Esophagus squamous epithelium (tissue), 5 donors: ENCODE measurements at regions not wholly inside any gene's neighbourhood (a gene's known extent, or its start where the extent isn't known, plus 50 kb on each side); places are given as distances from the start of the nearest gene placed in this dataset.

Experiments
- DNase-seq: peaks from one replicate; lab custom pipeline; 2025; lab: John Stamatoyannopoulos, UW
- H3K27ac ChIP-seq, 4 donors: fragments of 200-600 bp; sonication (generic); one replicate each; pipeline ENCODE4 v1.5.1; 2016 to 2019; ENCODE audit warnings: mild to moderate bottlenecking in 1 of 4
- H3K27me3 ChIP-seq, 4 donors: fragments of 200-600 bp; sonication (generic); 1 replicate in 3 of 4; 2 replicates in 1 of 4; pipeline versions ENCODE4 v1.5.1 to v1.6.0; 2017 to 2021; ENCODE audit warnings: antibody characterized with exemption in 1 of 4
- H3K36me3 ChIP-seq, 3 donors: fragments of 200-600 bp; sonication (generic); one replicate each; pipeline ENCODE4 v1.5.1; 2016 to 2019
- H3K4me1 ChIP-seq, 3 donors: fragments of 200-600 bp; sonication (generic); one replicate each; pipeline ENCODE4 v1.5.1; 2017 to 2019
- H3K4me3 ChIP-seq, 4 donors: fragments of 200-600 bp; sonication (generic); 1 replicate in 3 of 4; 2 replicates in 1 of 4; pipeline ENCODE4 v1.5.1; 2016 to 2019; ENCODE audit warnings: mild to moderate bottlenecking in 2 of 4, moderate library complexity in 1 of 4
- H3K9me3 ChIP-seq, 3 donors: fragments of 200-600 bp; sonication (generic); one replicate each; pipeline ENCODE4 v1.5.1; 2016 to 2019
- CTCF ChIP-seq, 6 experiments: fragments of 450-650 bp in 4 of 6; fragments of 200-600 bp in 2 of 6; sonication (generic) in 2 of 6; IDR thresholded peaks; one replicate each; pipeline ENCODE4 v1.5.1; 2016 to 2019; ENCODE audit warnings: antibody characterized with exemption in 6 of 6, mild to moderate bottlenecking in 4 of 6, moderate library complexity in 4 of 6
- POLR2A ChIP-seq, 4 donors: fragments of 450-650 bp; IDR thresholded peaks; one replicate each; pipeline ENCODE4 v1.6.1; 2017; ENCODE audit warnings: antibody characterized with exemption in 4 of 4, mild to moderate bottlenecking in 4 of 4, moderate library complexity in 3 of 4
- WGBS, 2 donors: methylation state at CpG; one replicate each; pipeline ENCODE4 v1.1.5; 2018; 5-methylcytosine and 5-hydroxymethylcytosine counted together
- intact Hi-C: fragments of 100-400 bp; cut with DNase I; formaldehyde crosslinking; loops from one replicate; pipeline ENCODE4 v1.15.0; 2022
- donor health status: DM: yes; HTN: yes; CAD: no.

GRCh38 chr10:124346831-124347230 is 71.9 kb downstream of the OAT start:
- no peak overlapping the region for H3K4me3 ChIP-seq
- peaks cover 0 to 13% (median 0%) of the 10 kb centered on the region in 4 donors for H3K27me3 ChIP-seq
- H3K27ac ChIP-seq: no peak overlapping the region
- no peak for DNase-seq
- no peaks in the 10 kb centered on the region for H3K9me3 ChIP-seq
- intact Hi-C loops: no loop called here
- H3K36me3 ChIP-seq: no peaks in the 10 kb centered on the region
- no peaks in the 10 kb centered on the region for H3K4me1 ChIP-seq
- TF ChIP-seq POLR2A (IDR thresholded peaks at IDR 0.05) (no peak), CTCF (IDR thresholded peaks at IDR 0.05) (no peak)
- WGBS, 2 donors: 94 to 95% methylated on average over 4 to 8 of the region's 8 CpGs

GRCh38 chr10:124345521-124345920 is 73.2 kb downstream of the OAT start:
- Histone ChIP-seq H3K4me3 (no peak overlapping the region), H3K4me1 (peaks cover 7 to 13% (median 10%) of the 10 kb centered on the region in 3 donors), H3K9me3 (no peaks in the 10 kb centered on the region), H3K36me3 (no peaks in the 10 kb centered on the region), H3K27me3 (peaks cover 0 to 13% (median 0%) of the 10 kb centered on the region in 4 donors), H3K27ac (no peak overlapping the region)
- TF ChIP-seq CTCF (IDR thresholded peaks at IDR 0.05): no peak
- no peak for TF ChIP-seq POLR2A (IDR thresholded peaks at IDR 0.05)
- WGBS, 2 donors: 71 to 94% methylated on average over 1 to 8 of the region's 8 CpGs
- DNase-seq: no peak
- intact Hi-C loops: no loop called here

DNA sequence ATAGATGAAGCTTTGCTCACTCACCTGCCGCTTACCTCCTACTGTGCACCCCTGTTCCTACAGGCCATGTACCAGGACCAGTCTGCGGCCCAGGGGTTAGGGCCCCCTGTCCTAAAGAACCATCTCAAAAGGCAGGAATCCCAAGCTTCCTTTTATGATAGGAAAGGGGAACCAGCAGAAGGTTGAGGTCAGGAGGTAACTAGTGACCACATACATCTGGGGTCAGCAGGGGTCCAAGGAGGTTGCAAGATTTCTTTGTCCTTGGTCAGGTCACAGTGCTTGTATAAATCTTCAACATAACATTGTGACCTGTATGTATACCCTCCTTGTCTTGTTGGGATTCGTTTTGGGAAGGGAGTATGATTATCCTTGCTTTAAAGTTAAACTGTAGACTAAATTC is 73.8 kb downstream of the OAT start:
- TF ChIP-seq CTCF (IDR thresholded peaks at IDR 0.05) (no peak), POLR2A (IDR thresholded peaks at IDR 0.05) (no peak)
- H3K36me3 ChIP-seq: no peaks in the 10 kb centered on the region
- H3K4me3 ChIP-seq: no peak overlapping the region
- peaks cover 7 to 19% (median 14%) of the 10 kb centered on the region in 3 donors for H3K4me1 ChIP-seq
- intact Hi-C loops: no loop called here
- no peaks in the 10 kb centered on the region for H3K9me3 ChIP-seq
- H3K27ac ChIP-seq: no peak overlapping the region
- WGBS, 2 donors: 68 to 81% methylated on average over 2 to 3 of the region's 3 CpGs
- no peak for DNase-seq
- peaks cover 0 to 10% (median 0%) of the 10 kb centered on the region in 4 donors for H3K27me3 ChIP-seq

DNA sequence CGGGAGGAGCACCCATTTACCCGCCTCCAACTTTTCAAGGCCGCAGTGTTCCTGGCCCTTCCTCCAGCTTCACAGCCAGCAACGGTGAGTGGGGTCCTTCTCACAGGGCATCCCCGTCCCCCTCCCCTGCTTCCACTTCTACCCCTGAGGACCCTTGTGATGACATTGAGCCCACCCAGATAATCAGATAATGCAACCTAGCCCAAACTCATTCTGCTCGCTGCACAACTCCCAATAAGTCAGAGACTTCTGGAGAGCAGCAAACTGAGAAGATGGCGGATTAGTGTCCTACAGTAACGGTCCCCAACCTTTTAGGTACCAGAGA is 74.5 kb downstream of the OAT start:
- Histone ChIP-seq H3K27ac (no peak overlapping the region), H3K9me3 (no peaks in the 10 kb centered on the region), H3K4me1 (peaks cover 7 to 26% (median 14%) of the 10 kb centered on the region in 3 donors), H3K4me3 (no peak overlapping the region), H3K27me3 (peaks cover 0 to 3% (median 0%) of the 10 kb centered on the region in 4 donors), H3K36me3 (no peaks in the 10 kb centered on the region)
- TF ChIP-seq CTCF (IDR thresholded peaks at IDR 0.05): no peak
- TF ChIP-seq POLR2A (IDR thresholded peaks at IDR 0.05): no peak
- intact Hi-C loops: no loop called here
- 92 to 93% methylated on average over 7 to 8 of the region's 8 CpGs for WGBS, 2 donors
- no peak for DNase-seq

GRCh38 chr10:124343351-124344265 is 75.1 kb downstream of the OAT start:
- TF ChIP-seq POLR2A (IDR thresholded peaks at IDR 0.05): no peak
- no peak for TF ChIP-seq CTCF (IDR thresholded peaks at IDR 0.05)
- 91 to 92% methylated on average over 9 of the region's 14 CpGs for WGBS, 2 donors
- intact Hi-C loops: no loop called here

More at GRCh38 chr10:124343351-124344265, 75.1 kb downstream of the OAT start:
- no peaks in the 10 kb centered on the region for H3K9me3 ChIP-seq
- H3K27ac ChIP-seq: no peak overlapping the region
- H3K4me3 ChIP-seq: no peak overlapping the region
- DNase-seq: no peak
- H3K36me3 ChIP-seq: no peaks in the 10 kb centered on the region
- H3K4me1 ChIP-seq: peaks cover 7 to 27% (median 14%) of the 10 kb centered on the region in 3 donors
- no peaks in the 10 kb centered on the region for H3K27me3 ChIP-seq
